WI38 (cell line): ENCODE measurements at regions not wholly inside any gene's neighbourhood (a gene's known extent, or its start where the extent isn't known, plus 50 kb on each side); places are given as distances from the start of the nearest gene placed in this dataset.

Experiments
- H3K4me3 ChIP-seq: 2 replicates; pipeline ENCODE4 v1.5.1; 2011; ENCODE audit warnings: low read depth, mild to moderate bottlenecking, control low read depth, low read length
- CTCF ChIP-seq: IDR thresholded peaks from 2 replicates; pipeline ENCODE4 v1.5.1; 2012; ENCODE audit warnings: low read depth, mild to moderate bottlenecking, control low read depth, low read length

DNA sequence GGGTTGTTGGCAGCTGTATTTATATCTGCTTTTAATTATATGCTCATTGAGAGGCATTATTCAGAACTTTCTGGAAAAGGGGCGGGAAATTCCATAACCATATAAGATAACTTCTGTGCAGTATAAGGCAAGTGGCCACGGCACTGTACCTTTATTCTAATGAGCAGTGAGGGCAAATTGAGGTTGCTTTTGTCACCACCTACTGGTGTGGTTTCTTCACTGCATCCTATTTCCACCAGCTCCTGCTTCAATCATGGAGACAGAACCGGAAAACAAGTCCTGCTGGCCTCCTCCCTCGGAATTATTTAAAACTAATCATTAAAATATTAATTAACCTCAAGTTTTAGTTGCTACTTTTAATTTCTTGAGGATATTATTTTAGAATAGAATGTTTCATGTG, 759.4 kb downstream of the CBLN2 start:
- no peak for TF ChIP-seq CTCF
- H3K4me3 ChIP-seq, result no peak overlapping the region

DNA sequence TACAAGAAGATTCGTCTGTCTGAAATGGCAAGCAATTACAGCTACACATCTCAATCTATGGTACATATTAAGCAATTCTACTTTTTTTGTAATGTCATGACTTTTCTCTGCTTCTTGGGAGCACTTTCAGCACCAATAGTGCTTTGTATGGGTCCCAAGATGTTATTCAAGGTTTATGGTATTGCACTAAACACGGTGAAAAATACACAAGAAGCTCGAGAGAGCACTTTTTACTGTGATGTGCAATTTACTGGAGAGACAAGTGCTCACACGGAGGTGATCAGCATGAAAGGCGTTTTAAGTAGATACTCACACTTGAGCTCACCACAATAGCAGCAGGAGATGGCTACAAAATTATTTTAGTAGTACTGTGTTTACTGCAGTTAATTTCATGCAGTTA, 783.6 kb downstream of the CBLN2 start:
- no peak overlapping the region for H3K4me3 ChIP-seq
- no peak for TF ChIP-seq CTCF

DNA sequence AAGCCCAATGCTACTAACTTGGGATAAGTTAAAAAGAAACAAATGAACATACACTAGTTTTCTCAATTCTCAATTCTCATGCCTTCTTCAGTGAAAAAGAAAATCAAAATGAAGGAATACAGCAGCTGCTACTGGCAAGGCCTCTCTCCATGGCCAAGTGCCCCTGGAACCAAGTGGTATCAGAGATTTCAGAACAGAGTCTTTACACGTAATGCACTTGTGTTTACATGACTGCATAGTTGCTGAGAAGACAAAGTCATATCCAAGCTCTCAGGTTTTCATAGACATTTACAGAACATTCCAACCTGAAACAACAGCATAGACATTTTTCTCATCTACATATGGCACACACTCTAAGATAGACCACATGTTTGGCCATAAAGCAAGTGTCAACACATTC, 789.9 kb downstream of the CBLN2 start:
- H3K4me3 ChIP-seq, result no peak overlapping the region
- no peak for TF ChIP-seq CTCF

DNA sequence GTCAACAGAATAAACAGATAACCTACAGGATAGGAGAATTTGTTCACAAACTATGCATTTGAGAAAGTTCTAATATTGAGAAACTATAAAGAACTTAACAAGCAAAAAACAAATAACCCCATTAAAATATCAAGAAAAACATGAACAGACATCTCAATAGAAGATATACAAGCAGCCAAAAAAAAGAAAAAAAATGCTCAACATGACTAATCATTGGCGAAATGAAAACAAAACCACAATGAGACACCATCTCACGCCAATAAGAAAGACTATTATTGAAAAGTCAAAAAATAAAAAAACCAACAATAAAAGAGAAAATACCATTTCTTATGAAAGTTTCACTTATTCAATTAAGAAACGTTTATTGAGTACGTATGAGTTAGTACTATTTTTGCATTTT, 800.5 kb downstream of the CBLN2 start:
- TF ChIP-seq CTCF, result no peak
- no peak overlapping the region for H3K4me3 ChIP-seq

DNA sequence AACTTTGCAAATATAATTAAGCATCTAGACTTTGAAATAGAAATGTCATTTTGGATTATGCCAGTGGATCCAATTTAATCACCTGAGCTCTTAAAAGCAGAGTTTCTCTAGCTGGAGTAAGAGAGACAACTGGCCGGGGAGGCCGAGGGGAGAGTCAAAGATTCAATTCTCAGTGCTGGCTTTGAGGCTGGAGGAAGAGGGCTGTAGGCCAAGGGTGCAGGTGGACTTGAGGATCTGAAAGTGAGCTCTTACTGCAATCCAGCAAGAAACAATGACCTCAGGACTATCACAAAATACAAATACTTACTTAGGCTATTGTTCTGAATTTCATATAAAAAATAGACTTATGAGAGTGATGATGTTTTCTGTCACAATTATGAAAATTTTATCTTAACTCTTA, 814.5 kb downstream of the CBLN2 start:
- TF ChIP-seq CTCF, result no peak

GRCh38 chr18:71727909-71728308, 816.2 kb downstream of the CBLN2 start:
- TF ChIP-seq CTCF, result no peak
- no peak overlapping the region for H3K4me3 ChIP-seq

More for the DNA sequence above, 814.5 kb downstream of the CBLN2 start:
- no peak overlapping the region for H3K4me3 ChIP-seq

DNA sequence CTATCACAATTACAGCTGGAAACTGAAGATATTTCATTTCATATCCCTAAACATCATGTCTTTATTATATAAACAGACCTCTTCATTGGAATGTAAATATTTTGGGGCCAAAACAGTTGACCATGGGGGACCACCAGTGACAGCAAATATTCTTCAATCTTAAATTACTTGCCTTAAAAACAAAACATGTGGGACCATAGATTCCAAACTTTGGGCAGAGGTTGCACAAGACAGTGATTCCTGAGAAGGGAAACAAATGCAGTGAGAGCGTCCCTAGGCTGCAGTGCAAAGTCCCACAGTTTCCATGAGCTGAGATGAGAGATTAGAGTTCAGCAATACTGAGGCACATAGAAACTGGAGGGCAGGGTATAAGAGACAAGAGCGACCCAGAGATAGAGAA, 818.9 kb downstream of the CBLN2 start:
- TF ChIP-seq CTCF, result no peak
- H3K4me3 ChIP-seq, result no peak overlapping the region
